H9 (cell line): ENCODE measurements at regions not wholly inside any gene's neighbourhood (a gene's known extent, or its start where the extent isn't known, plus 50 kb on each side); places are given as distances from the start of the nearest gene placed in this dataset.

Source experiments
- DNase-seq: peaks from one replicate; pipeline ENCODE4 v3.0.0-alpha.2; 2017
- H2AFZ ChIP-seq: one replicate; pipeline ENCODE4 v1.6.1; 2013; ENCODE audit warnings: mild to moderate bottlenecking, low read length, control low read depth, moderate library complexity
- H2AK5ac ChIP-seq: 2 replicates; pipeline ENCODE4 v1.6.1; 2013; ENCODE audit warnings: low read length, control low read depth, mixed read lengths; ENCODE audit not compliant: insufficient read length
- H2BK120ac ChIP-seq: one replicate; pipeline ENCODE4 v1.6.1; 2013; ENCODE audit warnings: low read depth, mild to moderate bottlenecking, low read length, control low read depth, inconsistent platforms; ENCODE audit not compliant: poor library complexity, severe bottlenecking
- H2BK12ac ChIP-seq: 2 replicates; pipeline ENCODE4 v1.6.1; 2013; ENCODE audit warnings: low read length, control low read depth, mixed read lengths, low read depth; ENCODE audit not compliant: insufficient read length
- H2BK15ac ChIP-seq: 2 replicates; pipeline ENCODE4 v1.6.1; 2013; ENCODE audit warnings: low read depth, low read length, control low read depth
- H2BK20ac ChIP-seq: one replicate; pipeline ENCODE4 v1.6.1; 2013; ENCODE audit warnings: low read depth, mild to moderate bottlenecking, low read length, control low read depth, inconsistent platforms; ENCODE audit not compliant: poor library complexity, severe bottlenecking
- H2BK5ac ChIP-seq: 2 replicates; pipeline ENCODE4 v1.6.1; 2013; ENCODE audit warnings: low read length, control low read depth, mixed read lengths; ENCODE audit not compliant: insufficient read length
- H3K14ac ChIP-seq: 2 replicates; pipeline ENCODE4 v1.6.1; 2013; ENCODE audit warnings: low read length, control low read depth; ENCODE audit not compliant: insufficient read depth
- H3K18ac ChIP-seq: 2 replicates; pipeline ENCODE4 v1.6.1; 2013; ENCODE audit warnings: low read depth, mild to moderate bottlenecking, mixed read lengths, low read length, control low read depth; ENCODE audit not compliant: insufficient read length
- H3K23ac ChIP-seq: 2 replicates; pipeline ENCODE4 v1.6.1; 2013; ENCODE audit warnings: low read length, control low read depth, mixed read lengths, low read depth; ENCODE audit not compliant: insufficient read length
- H3K23me2 ChIP-seq: 2 replicates; pipeline ENCODE4 v1.6.1; 2013; ENCODE audit warnings: low read depth, mild to moderate bottlenecking, mixed read lengths, low read length, control low read depth; ENCODE audit not compliant: insufficient read length, poor library complexity, severe bottlenecking
- H3K27ac ChIP-seq: 2 replicates; pipeline ENCODE4 v1.5.1; 2013; ENCODE audit warnings: low read length, control low read depth, mixed read lengths, low read depth; ENCODE audit not compliant: insufficient read length
- H3K27me3 ChIP-seq: 2 replicates; pipeline ENCODE4 v1.6.1; 2013; ENCODE audit warnings: low read length, control low read depth, inconsistent platforms; ENCODE audit not compliant: insufficient read depth
- H3K4ac ChIP-seq: 2 replicates; pipeline ENCODE4 v1.6.1; 2013; ENCODE audit warnings: low read depth, mild to moderate bottlenecking, control low read depth, inconsistent platforms, low read length, moderate library complexity
- H3K4me1 ChIP-seq: 2 replicates; pipeline ENCODE4 v1.6.1; 2013; ENCODE audit warnings: low read length, control low read depth, inconsistent platforms; ENCODE audit not compliant: insufficient read depth
- H3K4me2 ChIP-seq: 2 replicates; pipeline ENCODE4 v1.6.1; 2013; ENCODE audit warnings: low read length, control low read depth, mixed read lengths; ENCODE audit not compliant: insufficient read length, insufficient read depth
- H3K56ac ChIP-seq: 2 replicates; pipeline ENCODE4 v1.6.1; 2013; ENCODE audit warnings: low read depth, mild to moderate bottlenecking, mixed read lengths, low read length, control low read depth; ENCODE audit not compliant: insufficient read length
- H3K79me1 ChIP-seq: 2 replicates; pipeline ENCODE4 v1.6.1; 2013; ENCODE audit warnings: low read depth, mild to moderate bottlenecking, moderate library complexity, low read length, control low read depth, inconsistent platforms; ENCODE audit not compliant: insufficient read depth, poor library complexity, severe bottlenecking
- H3K79me2 ChIP-seq: 2 replicates; pipeline ENCODE4 v1.6.1; 2013; ENCODE audit warnings: low read length, control low read depth, inconsistent platforms; ENCODE audit not compliant: insufficient read depth
- H3K9ac ChIP-seq: 2 replicates; pipeline ENCODE4 v1.6.1; 2013; ENCODE audit warnings: low read length, control low read depth, mixed read lengths; ENCODE audit not compliant: insufficient read length; ENCODE audit errors: extremely low read depth
- H3K9me3 ChIP-seq: one replicate; pipeline ENCODE4 v1.6.1; 2013; ENCODE audit warnings: low read depth, low read length, inconsistent platforms; ENCODE audit not compliant: control insufficient read depth
- H3T11ph ChIP-seq: one replicate; pipeline ENCODE4 v1.6.1; 2013; ENCODE audit warnings: mild to moderate bottlenecking, low read length, control low read depth, inconsistent platforms
- H4K20me1 ChIP-seq: one replicate; pipeline ENCODE4 v1.6.1; 2013; ENCODE audit not compliant: control insufficient read depth, insufficient read length, insufficient read depth
- H4K5ac ChIP-seq: 2 replicates; pipeline ENCODE4 v1.6.1; 2013; ENCODE audit warnings: low read depth, mild to moderate bottlenecking, mixed read lengths, low read length, control low read depth; ENCODE audit not compliant: insufficient read length
- H4K8ac ChIP-seq: replicated peaks from 2 replicates; pipeline ENCODE4 v1.6.1; 2013; ENCODE audit warnings: low read length, control low read depth, mixed read lengths, low read depth; ENCODE audit not compliant: insufficient read length
- H4K91ac ChIP-seq: 2 replicates; pipeline ENCODE4 v1.6.1; 2013; ENCODE audit warnings: low read depth, mild to moderate bottlenecking, moderate library complexity, mixed read lengths, low read length, control low read depth; ENCODE audit not compliant: insufficient read length
- H3K27ac Mint-ChIP-seq, 3 experiments: 2 replicates in 2 of 3; 3 replicates in 1 of 3; pipeline ENCODE4 v1.8.0; 2020 to 2021; ENCODE audit warnings: mixed read lengths in 3 of 3, mild to moderate bottlenecking in 1 of 3, moderate library complexity in 1 of 3
- H3K27me3 Mint-ChIP-seq: 2 replicates; pipeline ENCODE4 v1.8.0; 2021; ENCODE audit warnings: low read depth, mild to moderate bottlenecking, moderate library complexity, mixed read lengths
- H3K36me3 Mint-ChIP-seq, 3 experiments: 2 replicates in 2 of 3; 3 replicates in 1 of 3; pipeline ENCODE4 v1.8.0; 2020 to 2021; ENCODE audit warnings: low read depth in 3 of 3, mixed read lengths in 3 of 3; ENCODE audit not compliant: insufficient read depth in 1 of 3
- H3K4me1 Mint-ChIP-seq, 2 experiments: 2 replicates each; pipeline ENCODE4 v1.8.0; 2020; ENCODE audit warnings: mixed read lengths in 2 of 2
- H3K4me3 Mint-ChIP-seq, 2 experiments: 2 replicates in 1 of 2; 3 replicates in 1 of 2; pipeline ENCODE4 v1.8.0; 2020 to 2021; ENCODE audit warnings: mild to moderate bottlenecking in 2 of 2, mixed read lengths in 2 of 2, moderate library complexity in 1 of 2
- H3K9me3 Mint-ChIP-seq, 2 experiments: 2 replicates in 1 of 2; 3 replicates in 1 of 2; pipeline ENCODE4 v1.8.0; 2020; ENCODE audit warnings: mild to moderate bottlenecking in 2 of 2, mixed read lengths in 2 of 2, moderate library complexity in 1 of 2
- WGBS: extraction: QIAGEN DNeasy Blood & Tissue Kit; methylation state at CpG from one replicate; pipeline ENCODE4 v1.1.7; 2013; ENCODE audit warnings: missing lambda C conversion rate, low lambda C conversion rate, mixed read lengths; ENCODE audit not compliant: insufficient read length; ENCODE audit errors: extremely low coverage; 5-methylcytosine and 5-hydroxymethylcytosine counted together
- TF ChIP-seq, protein P1 (sequence below): fragments of 200-600 bp; sonication (generic); conservative IDR thresholded peaks from 3 replicates; pipeline ENCODE4 v1.8.0; 2021; ENCODE audit warnings: antibody characterized with exemption, mild to moderate bottlenecking

DNA sequence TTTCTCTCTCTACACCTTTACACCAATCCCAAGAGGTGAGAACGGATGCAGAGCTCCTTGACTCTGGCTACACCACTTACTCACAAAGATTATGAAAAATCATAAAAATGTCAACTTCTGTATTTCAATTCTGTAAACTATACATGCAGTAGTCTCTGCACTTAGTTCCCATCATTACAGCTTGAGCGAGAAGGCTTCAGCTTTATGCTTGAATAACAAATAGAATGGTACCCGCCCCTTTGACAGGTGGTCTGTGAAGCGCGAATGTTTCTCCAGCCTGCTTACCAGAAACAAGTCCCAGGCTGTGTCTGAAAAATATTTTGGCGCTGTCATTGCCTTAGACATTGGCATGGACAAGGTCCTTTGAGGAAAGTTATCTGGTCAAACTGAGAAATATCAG lies 562.4 kb upstream of the CLINT1 start:
- Mint-ChIP-seq H3K9me3 (peaks cover 0 to 3% of the 10 kb centered on the region in 2 experiments; a peak in 1 of 5 replicates), H3K36me3 (no peaks in the 10 kb centered on the region; a peak in 1 of 7 replicates), H3K4me1 (no peaks in the 10 kb centered on the region), H3K27ac (no peak overlapping the region), H3K27me3 (no peaks in the 10 kb centered on the region; the same call in 1 of the 2 replicates), H3K4me3 (no peak overlapping the region)
- H3K18ac ChIP-seq, result no peak overlapping the region
- H4K5ac ChIP-seq, result no peak overlapping the region
- H2BK15ac ChIP-seq, result no peak overlapping the region
- no peak overlapping the region for H4K8ac ChIP-seq
- no peaks in the 10 kb centered on the region for H3K27me3 ChIP-seq
- no peak overlapping the region for H2AK5ac ChIP-seq
- H3K23me2 ChIP-seq, result no peaks in the 10 kb centered on the region
- no peak overlapping the region for H3K56ac ChIP-seq
- TF ChIP-seq, protein P1, sequence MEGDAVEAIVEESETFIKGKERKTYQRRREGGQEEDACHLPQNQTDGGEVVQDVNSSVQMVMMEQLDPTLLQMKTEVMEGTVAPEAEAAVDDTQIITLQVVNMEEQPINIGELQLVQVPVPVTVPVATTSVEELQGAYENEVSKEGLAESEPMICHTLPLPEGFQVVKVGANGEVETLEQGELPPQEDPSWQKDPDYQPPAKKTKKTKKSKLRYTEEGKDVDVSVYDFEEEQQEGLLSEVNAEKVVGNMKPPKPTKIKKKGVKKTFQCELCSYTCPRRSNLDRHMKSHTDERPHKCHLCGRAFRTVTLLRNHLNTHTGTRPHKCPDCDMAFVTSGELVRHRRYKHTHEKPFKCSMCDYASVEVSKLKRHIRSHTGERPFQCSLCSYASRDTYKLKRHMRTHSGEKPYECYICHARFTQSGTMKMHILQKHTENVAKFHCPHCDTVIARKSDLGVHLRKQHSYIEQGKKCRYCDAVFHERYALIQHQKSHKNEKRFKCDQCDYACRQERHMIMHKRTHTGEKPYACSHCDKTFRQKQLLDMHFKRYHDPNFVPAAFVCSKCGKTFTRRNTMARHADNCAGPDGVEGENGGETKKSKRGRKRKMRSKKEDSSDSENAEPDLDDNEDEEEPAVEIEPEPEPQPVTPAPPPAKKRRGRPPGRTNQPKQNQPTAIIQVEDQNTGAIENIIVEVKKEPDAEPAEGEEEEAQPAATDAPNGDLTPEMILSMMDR, result no peak
- no peak overlapping the region for H3K23ac ChIP-seq
- H2BK120ac ChIP-seq, result no peak overlapping the region
- H4K91ac ChIP-seq, result no peak overlapping the region
- WGBS, result no CpG with 5 or more reads among the region's 6 CpGs
- H3K4me1 ChIP-seq, result no peaks in the 10 kb centered on the region
- H3K79me1 ChIP-seq, result no peaks in the 10 kb centered on the region
- no peak overlapping the region for H3K27ac ChIP-seq
- H3K9me3 ChIP-seq, result no peaks in the 10 kb centered on the region
- no peak overlapping the region for H2BK20ac ChIP-seq
- no peak overlapping the region for H3T11ph ChIP-seq
- no peaks in the 10 kb centered on the region for H4K20me1 ChIP-seq
- no peak overlapping the region for H2BK5ac ChIP-seq
- no peak overlapping the region for H3K4me2 ChIP-seq
- H3K14ac ChIP-seq, result no peak overlapping the region
- H3K4ac ChIP-seq, result no peak overlapping the region
- no peak overlapping the region for H2AFZ ChIP-seq
- H3K79me2 ChIP-seq, result no peaks in the 10 kb centered on the region
- no peak overlapping the region for H3K9ac ChIP-seq
- no peak for DNase-seq
- no peak overlapping the region for H2BK12ac ChIP-seq
